HG02981 (cell line): ENCODE measurements at regions not wholly inside any gene's neighbourhood (a gene's known extent, or its start where the extent isn't known, plus 50 kb on each side); places are given as distances from the start of the nearest gene placed in this dataset.

ENCODE experiments used
- ATAC-seq: cut with Tn5 transposase; IDR thresholded peaks from one replicate; pipeline ENCODE4 v1.9.1; 2021; ENCODE audit warnings: mild to moderate bottlenecking, moderate library complexity; ENCODE audit not compliant: unreplicated experiment

- ATAC-seq, result no peak
These were observed 56.4 kb upstream of the SPOCK3 start for GRCh38 chr4:167290678-167291077.

DNA sequence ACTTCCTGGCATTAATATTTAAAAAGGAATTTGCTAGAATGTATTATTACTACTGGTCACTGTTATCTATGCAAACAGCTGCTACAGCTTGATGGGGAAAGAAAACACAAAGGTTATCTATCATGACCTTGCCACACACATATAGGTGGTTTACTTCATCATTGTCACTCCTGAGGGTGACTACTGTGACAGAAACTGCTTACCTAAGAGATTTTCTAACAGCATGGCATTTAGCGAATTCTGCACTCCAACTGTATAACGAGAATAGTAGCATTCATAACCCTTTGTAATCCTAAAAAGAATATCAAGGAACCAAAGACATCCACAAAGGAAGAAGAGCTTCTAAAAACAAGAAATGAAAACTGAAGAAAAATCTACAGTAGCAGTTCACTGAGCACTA is 74.6 kb upstream of the SPOCK3 start:
- no peak for ATAC-seq

DNA sequence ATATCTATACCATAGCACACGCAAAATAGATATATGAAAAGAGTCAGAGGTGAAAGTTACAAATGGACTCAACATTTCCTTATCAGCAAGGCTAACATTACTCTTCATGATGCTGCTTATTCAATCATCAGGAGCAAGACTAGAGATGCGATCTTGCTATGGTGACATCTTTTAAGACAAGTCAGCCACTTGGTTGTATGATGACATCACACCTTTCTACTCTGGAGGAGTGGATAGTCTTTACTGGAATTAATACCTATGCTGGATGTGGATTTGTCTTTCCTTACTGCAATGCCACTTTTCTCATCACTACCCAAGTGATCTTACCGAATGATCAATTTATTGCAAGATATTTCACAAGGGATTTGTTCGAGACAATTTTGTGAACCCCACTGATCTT is 87.0 kb upstream of the SPOCK3 start:
- ATAC-seq, result no peak

GRCh38 chr4:167339781-167340180 is 105.5 kb upstream of the SPOCK3 start:
- no peak for ATAC-seq

DNA sequence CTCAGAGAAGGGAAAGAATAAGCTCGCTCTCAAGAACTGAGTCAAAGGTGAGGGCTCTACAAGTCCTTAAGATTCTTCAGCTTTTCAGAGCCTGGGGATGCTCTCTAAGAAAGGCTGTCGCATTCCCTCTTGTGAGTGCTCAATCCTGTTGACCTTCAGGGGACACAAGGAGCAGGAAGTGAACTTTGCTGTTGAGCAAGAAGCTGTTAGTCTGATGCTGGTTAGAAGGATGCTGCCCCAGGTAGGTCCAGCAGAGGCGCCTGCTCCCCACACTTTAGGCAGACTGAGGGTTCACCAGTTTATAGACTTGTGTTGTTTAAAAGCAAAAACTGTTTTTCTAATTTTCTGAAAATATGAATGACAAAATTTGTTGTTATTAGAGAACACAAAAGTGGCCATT is 125.4 kb upstream of the SPOCK3 start:
- no peak for ATAC-seq

DNA sequence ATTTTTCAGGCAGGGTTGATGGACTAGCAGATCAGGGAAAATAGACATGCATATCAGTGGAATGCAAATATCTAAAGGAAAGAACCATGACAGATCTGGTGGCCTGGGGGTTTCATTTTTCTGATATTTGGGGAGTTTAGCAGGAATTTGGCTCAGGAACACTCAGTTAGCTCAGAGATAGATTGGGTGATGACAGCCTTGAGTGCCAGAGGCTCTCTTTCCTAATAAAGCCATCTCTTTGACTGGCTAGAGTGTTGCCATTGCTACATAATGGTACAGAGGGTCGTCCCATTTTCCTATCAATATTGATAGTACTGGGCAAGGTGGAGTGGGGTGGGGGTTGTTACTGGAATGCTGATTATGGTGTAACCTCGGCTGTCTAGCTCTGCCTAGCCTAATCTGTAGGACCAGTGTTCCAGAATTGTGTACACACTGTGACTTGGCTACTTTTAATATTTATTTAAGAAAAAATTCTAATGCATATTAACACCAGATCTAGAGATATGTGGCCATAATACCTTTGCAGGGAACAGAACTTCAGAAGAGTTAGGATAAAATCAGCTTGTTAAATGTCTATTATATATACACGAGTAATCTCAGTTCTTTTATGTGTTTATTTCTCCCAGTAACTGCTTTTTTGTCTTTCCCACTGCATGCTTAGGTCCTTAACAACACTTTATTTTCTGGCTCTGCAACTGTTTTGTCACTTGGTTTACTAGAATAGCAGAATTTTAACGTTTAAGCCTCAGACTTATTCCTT is 145.0 kb upstream of the SPOCK3 start:
- no peak for ATAC-seq

GRCh38 chr4:167380964-167381363 is 146.7 kb upstream of the SPOCK3 start:
- ATAC-seq, result no peak

DNA sequence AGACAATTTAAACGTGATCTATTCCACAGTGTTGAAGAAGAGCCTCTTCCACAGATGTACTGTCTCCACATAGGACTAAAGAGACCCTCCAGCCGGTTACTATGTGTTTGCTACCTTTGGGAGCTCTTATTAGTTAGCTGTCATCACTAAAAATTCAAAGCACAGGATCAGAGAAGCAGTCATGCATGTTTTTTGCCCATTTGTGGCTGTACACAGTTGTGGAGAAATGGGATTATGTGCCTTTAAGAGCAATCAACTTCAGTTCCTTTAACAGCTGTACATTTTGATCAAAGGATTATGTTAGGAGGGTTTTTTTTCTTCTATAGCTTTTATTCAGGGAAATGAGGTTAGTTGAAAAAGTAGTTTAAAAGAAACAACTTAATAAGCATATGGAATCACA is 149.0 kb upstream of the SPOCK3 start:
- no peak for ATAC-seq

DNA sequence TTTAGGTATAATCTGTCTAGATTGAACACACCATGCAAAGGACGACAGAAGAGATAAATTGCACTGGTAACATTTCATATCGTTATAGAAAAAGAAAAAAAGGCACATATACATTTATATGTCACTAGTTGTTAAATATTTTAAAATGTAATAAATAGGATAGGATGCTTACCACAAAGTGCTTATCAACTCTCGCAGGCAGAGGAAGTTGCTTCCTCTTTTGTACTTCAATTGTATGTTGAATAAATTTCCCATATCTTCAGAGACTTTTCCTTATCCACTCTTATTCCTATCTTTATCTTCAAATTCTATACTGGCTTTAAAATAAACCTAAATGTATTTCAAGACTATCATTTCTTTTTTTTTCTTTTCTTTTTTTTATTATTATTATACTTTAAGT is 163.3 kb upstream of the SPOCK3 start:
- ATAC-seq, result no peak

DNA sequence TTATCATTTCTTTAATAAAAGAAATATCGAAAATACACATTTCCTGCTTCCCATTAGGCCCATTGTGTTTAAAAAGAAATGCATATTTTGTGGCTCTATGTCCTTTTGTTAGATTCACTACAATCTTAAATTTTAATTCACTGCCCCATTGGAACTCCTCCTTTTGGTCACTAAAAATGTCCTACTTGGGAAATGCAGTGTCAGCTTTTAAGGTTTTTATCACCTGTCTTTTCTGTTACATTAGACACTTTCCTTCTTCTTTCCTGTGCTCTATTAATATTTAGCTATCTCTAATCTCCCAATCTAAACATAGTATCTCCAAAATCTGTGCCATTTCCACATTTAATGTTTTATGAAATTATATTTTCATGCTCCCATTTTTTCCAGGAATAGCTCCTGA is 164.9 kb upstream of the SPOCK3 start:
- no peak for ATAC-seq

DNA sequence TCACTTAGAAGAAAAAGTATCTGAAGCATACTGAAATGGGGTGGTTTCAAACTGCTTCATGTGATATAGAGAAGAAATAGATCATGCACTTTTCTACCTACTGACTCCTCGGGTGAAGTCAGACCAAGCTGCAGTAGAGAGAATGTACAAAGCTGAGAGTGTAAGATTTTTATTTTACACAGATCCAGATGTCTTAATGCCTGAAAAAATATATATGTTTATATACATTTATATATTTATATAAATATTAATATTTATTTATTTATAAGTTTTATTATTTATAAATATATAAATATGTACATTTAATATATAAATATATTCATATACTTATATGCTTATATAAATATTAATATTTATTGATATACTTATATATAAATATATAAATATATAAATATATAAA is 171.9 kb upstream of the SPOCK3 start:
- ATAC-seq, result no peak

DNA sequence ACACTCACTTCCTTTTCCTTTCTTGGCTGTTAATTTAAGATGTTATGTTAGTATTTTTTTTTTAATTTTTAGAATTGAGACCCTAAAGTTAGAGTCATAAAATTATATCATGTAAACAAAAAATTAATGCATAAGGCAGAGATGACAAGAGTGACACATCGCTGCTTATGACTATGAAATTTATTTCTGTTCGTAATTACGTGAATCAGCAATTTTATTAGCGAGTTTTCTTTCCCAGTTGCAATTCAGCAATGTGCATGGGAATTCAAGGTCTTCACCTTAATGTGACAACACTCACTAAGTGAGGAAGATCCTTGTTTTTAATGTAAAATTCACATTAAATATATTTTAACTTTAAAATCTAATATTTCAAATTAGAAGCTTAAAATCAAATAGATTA is 181.2 kb upstream of the SPOCK3 start:
- no peak for ATAC-seq

DNA sequence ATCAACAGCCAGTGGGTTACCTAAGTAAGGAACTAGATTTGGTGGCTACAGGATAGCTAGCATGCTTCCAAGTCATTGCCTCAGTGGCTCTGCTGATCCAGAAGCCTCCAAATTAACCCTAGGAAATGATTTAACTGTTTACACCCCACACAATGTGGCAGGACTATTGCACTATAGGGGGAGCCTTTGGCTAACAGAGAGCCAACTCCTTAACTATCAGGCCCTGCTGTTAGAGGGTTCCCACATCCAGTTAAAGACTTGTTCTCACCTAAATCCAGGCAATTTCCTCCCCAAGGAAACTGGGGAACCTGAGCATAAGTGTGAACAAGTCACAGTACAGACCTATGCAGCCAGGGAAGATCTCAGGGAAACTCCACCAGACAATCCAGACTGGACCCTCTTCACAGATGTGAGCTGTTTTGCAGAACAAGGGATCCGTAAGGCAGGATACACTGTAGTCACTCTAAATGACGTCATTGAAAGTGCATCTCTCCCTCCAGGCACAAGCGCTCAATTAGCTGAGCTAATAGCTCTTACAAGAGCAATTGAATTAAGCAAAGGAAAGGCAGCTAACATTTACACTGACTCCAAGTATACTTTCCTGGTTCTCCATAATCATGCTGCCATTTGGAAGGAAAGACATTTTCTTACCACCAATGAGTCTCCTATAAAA is 185.3 kb upstream of the SPOCK3 start:
- no peak for ATAC-seq

- ATAC-seq, result no peak
These were observed 186.9 kb upstream of the SPOCK3 start for GRCh38 chr4:167421201-167421600.

DNA sequence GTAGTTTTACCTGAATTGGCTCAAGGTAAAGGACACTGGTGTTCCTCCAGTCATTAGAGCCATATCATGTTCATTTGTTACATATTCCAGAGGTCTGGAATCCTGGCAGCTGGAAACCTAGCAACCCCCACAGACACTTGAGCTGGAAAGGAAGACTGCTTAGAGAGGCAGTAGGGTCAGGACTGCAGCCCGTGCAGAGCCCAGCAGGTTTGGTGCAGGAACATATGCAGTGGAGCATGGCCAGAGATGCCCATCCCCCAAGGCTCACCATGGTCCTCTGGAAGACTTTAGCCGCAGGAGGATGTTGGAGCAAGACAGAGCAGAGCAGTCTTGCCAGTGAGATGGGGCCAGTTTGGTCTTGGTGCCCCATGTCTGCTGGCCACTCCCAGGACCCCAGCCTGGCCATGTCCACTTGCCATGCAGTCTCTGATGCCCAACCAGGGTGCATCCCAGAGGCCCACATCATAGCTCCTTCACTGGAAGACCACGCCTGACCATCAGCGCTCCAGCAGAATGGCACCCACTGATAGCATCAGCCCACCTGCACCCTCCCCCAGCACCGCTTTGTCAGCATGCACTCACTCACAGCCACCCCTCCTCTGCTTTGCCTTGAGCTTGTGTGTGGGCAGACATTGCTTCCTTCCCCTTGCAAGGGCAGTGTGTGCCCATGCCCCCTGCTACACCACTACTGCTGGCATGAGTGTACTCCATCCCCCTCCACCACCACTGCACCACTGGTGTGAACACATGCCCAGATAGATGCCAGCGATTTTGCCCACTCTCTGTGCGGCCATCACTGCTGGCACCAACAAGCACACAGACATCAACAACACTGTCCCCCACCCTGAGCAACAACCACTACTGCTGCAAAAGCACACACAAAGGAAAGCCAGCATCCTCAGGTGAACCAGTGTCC is 190.3 kb upstream of the SPOCK3 start:
- ATAC-seq, result no peak

DNA sequence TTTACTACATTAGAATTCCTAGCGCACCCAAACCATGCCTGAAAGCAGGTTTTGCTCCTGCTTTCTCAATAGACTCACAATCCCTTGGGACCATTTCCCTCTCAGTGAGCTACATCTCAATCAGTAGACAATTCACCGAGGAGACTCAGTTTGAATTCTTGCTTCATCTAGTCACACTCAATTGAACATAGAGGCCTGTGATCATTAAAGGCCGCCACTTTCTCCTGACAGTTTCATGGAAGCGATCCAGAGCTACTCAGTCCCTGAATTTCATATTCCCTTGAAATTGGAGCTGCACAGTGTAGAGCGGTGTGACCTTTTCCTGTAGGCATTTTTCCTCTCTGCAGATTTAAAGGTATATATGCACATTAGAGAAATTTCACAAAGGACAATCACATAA is 193.9 kb upstream of the SPOCK3 start:
- no peak for ATAC-seq

DNA sequence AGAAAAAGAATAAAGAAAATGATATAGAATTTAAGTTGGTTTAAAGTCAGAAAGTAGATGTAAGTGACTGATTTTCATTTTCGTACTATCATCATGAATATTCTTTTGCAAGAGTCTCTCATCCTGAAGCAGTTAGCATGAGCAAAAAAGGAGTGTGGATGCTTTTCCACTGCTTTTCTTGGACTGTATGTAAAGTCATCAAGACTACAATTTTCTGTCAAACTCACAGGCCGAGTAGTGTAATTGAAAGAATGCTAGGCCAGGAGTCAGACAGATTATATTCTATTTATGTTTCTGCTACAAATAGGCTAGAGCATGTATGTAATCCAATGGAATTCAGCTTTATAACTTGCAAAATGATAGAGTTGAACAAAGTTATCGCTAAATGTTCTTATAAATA is 197.1 kb upstream of the SPOCK3 start:
- no peak for ATAC-seq

- ATAC-seq, result no peak
These were observed 201.5 kb upstream of the SPOCK3 start for GRCh38 chr4:167435786-167436185.

DNA sequence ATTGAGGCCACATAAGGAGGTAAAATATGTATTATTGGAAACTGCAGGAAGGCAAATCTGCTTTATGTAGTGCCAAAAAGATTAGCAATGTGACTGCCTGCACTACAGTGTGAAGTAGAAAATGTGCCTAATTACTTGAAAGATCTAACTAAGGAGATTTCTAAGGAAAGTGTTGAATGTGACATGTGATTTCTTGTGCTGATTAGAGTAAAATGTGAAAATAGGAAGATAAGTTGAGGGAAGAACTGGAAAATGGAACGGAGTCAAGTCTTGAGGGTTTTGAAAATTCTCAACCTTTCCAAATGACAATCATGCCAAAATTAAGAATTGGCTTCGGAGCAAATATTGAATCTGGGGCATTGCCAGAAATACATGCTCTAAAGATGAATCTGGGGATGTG is 209.5 kb upstream of the SPOCK3 start:
- no peak for ATAC-seq

GRCh38 chr4:167452922-167453430 is 218.7 kb upstream of the SPOCK3 start:
- ATAC-seq, result no peak

DNA sequence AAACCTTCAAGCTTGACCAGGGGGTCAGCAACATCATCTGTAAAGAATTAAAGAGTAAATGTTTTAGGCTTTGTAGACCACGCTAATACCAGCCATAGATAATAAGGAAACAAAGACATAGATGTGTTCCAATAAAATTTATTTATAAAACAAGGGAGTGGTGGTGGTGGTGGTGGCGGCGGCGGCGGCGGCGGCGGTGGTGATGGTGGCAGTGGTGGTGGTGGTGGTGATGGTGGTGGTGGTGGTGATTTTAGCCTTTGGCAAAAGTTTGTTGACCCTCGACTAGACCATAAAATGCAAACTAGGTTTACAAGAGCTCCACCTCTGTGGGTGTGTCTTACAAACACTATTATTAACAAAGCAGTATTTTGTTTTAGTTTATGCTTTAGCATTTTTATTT is 222.3 kb upstream of the SPOCK3 start:
- no peak for ATAC-seq

DNA sequence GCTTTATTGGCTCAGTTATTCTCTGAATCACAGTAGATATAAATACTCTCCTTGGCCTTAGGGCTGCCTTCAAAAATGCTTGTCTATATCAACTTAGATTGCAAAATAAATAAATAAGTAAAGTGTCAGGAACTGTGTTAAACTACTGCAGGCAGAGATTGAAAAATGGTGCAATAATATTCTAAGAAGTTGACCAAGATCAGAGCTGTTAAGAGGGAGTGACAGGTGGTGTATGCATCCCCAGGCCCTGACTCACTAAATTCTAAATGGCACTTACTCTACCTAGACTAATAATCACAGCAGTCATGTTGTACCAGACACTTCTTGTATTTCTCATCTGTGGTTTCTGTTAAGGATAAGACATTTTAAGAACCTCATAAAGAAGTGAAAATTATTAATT is 235.1 kb upstream of the SPOCK3 start:
- ATAC-seq, result no peak
